WI38 (cell line): ENCODE measurements at regions not wholly inside any gene's neighbourhood (a gene's known extent, or its start where the extent isn't known, plus 50 kb on each side); places are given as distances from the start of the nearest gene placed in this dataset.
A peak's percentile ranks its signal among the peaks of the same experiment; 100 is the strongest.
"Not testable (repeated sequence)": the region's sequence is repeated elsewhere in the genome, so short reads cannot be mapped to it uniquely, and the experiment has no call there.

ENCODE experiments used
- H3K4me3 ChIP-seq: 2 replicates; pipeline ENCODE4 v1.5.1; 2011; ENCODE audit warnings: low read depth, mild to moderate bottlenecking, control low read depth, low read length
- CTCF ChIP-seq: IDR thresholded peaks from 2 replicates; pipeline ENCODE4 v1.5.1; 2012; ENCODE audit warnings: low read depth, mild to moderate bottlenecking, control low read depth, low read length

DNA sequence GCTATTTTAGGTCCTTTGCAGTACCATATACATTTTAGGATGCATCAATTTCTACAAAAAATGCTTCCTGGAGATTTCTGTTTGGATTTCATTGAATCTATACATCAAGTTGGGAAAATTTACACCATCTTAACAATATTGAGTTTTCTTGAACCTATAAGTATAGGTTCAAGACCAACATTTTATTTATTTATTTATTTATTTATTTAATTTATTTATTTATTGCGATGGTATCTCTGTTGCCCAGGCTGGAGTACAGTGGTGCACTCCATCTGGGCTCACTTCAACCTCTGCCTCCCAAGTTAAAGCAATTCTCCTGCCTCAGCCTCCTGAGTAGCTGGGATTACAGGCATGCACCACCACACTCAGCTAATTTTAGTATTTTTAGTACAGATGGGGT, 125.0 kb upstream of the HS3ST2 start:
- H3K4me3 ChIP-seq, result no peak overlapping the region
- no peak for TF ChIP-seq CTCF

GRCh38 chr16:22691335-22691734, 122.6 kb upstream of the HS3ST2 start:
- no peak for TF ChIP-seq CTCF
- H3K4me3 ChIP-seq, result no peak overlapping the region

DNA sequence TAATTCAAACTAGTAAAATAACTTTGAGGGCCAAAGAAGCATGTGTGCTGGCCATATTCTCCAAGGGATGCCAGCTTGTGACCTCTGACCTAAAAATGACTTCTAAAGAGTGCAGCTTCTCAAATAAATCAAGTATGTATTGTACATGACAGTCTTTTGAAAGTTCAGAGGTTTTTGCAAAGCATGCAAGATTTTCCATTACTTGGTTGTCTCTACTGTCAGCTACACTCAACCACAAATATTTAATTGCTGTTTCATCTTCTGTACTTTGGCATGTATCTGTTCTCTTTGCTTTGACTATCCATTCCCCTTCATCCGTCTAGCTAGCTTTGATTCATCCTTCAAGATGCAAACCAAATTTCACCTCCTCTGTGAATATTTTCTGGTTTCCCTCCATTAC, 121.9 kb upstream of the HS3ST2 start:
- H3K4me3 ChIP-seq, result no peak overlapping the region
- no peak for TF ChIP-seq CTCF

- TF ChIP-seq CTCF, result no peak
- H3K4me3 ChIP-seq, result no peak overlapping the region
These were observed 120.9 kb upstream of the HS3ST2 start for GRCh38 chr16:22692916-22693637.

GRCh38 chr16:22693638-22694340, 120.2 kb upstream of the HS3ST2 start:
- H3K4me3 ChIP-seq, result no peak overlapping the region
- no peak for TF ChIP-seq CTCF

GRCh38 chr16:22694887-22695382, 119.0 kb upstream of the HS3ST2 start:
- no peak for TF ChIP-seq CTCF
- peak overlapping the region; percentile 19 for H3K4me3 ChIP-seq

DNA sequence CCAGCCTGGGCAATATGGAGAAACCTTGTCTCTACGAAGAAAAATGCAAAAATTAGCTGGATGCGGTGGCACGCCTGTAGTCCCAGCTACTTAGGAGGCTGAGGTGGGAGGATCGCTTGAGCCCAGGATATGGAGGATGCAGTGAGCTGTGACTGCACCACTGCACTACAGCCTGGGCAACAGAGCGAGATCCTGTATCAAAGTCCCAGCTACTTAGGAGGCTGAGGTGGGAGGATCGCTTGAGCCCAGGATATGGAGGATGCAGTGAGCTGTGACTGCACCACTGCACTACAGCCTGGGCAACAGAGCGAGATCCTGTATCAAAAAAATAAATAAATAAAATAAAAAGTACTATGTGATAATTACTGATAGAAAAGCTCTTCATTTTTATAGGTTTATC, 118.2 kb upstream of the HS3ST2 start:
- H3K4me3 ChIP-seq, result not testable (repeated sequence)
